ENCODE measurements at regions not wholly inside any gene's neighbourhood (a gene's known extent, or its start where the extent isn't known, plus 50 kb on each side); places are given as distances from the start of the nearest gene placed in this dataset.

- no peak overlapping the region for H2BK12ac ChIP-seq (ENCODE audit: low read depth, low read length)
- no peaks in the 10 kb centered on the region for H3K27me3 ChIP-seq (replicated peaks in 1 of 4; ENCODE audit: control insufficient read depth in 3 of 4, extremely low read depth in 1 of 4, insufficient read depth in 3 of 4, low read length in 3 of 4)
- CTCF ChIA-PET (ENCODE audit: partially characterized antibody): interaction anchor here (0.6 to 0.7 kb wide), 2 partner anchors 19 to 392 kb away, joined by 3 read pairs; no protein-coding TSS in a partner anchor
- TF ChIP-seq JUND (IDR thresholded peaks at IDR 0.05; ENCODE audit: low read length): no peak
- TF ChIP-seq CREB1 (IDR thresholded peaks at IDR 0.05): no peak
- no peak for TF ChIP-seq ATF2 (IDR thresholded peaks at IDR 0.05; ENCODE audit: low read length)
- TF ChIP-seq NRF1 (IDR thresholded peaks at IDR 0.05; ENCODE audit: low read depth, low read length): no peak
- TF ChIP-seq CEBPB (IDR thresholded peaks at IDR 0.05; ENCODE audit: low read depth, low read length): no peak
- no peak for TF ChIP-seq RNF2 (IDR thresholded peaks at IDR 0.05; ENCODE audit: borderline replicate concordance, low read depth, low read length, missing control alignments, poor library complexity, severe bottlenecking)
- no peak for TF ChIP-seq SRF (IDR thresholded peaks at IDR 0.05; ENCODE audit: low read depth, low read length)
- no peak for TF ChIP-seq EP300 (IDR thresholded peaks at IDR 0.05; ENCODE audit: borderline replicate concordance in 1 of 2, low read depth in 2 of 2, low read length in 2 of 2)
- no peak for TF ChIP-seq FOSL1 (IDR thresholded peaks at IDR 0.05; ENCODE audit: insufficient read depth, low read depth, low read length)
- TF ChIP-seq SIN3A (conservative IDR thresholded peaks at IDR 0.05 in 1 of 2, IDR thresholded peaks at IDR 0.05 in 1 of 2; ENCODE audit: low read depth in 1 of 2, low read length in 2 of 2): no peak
- no peak for TF ChIP-seq MAFK (IDR thresholded peaks at IDR 0.05; ENCODE audit: low read depth, low read length)
- TF ChIP-seq EGR1 (IDR thresholded peaks at IDR 0.05; ENCODE audit: borderline replicate concordance, low read depth, low read length): no peak
- TF ChIP-seq KDM4A (IDR thresholded peaks at IDR 0.05; ENCODE audit: low read depth, low read length, severe bottlenecking): no peak
These were observed 223.6 kb downstream of the CENPF start for GRCh38 chr1:214826619-214827018.

More at GRCh38 chr1:214826619-214827018, 223.6 kb downstream of the CENPF start:
- Histone ChIP-seq H4K20me1 (replicated peaks in 1 of 2; ENCODE audit: control insufficient read depth in 1 of 2, insufficient read depth in 2 of 2, low read length in 2 of 2) (no peaks in the 10 kb centered on the region), H3K23ac (ENCODE audit: insufficient read length) (no peak overlapping the region), H3K79me2 (ENCODE audit: control insufficient read depth in 1 of 2, insufficient read depth in 2 of 2, low read length in 2 of 2) (no peaks in the 10 kb centered on the region), H3K9me3 (ENCODE audit: insufficient read depth in 2 of 2, low read depth in 1 of 2, low read length in 1 of 2) (peaks cover 0 to 11% of the 10 kb centered on the region in 2 experiments; a peak in 1 of 4 replicates), H3K27ac (ENCODE audit: low read depth, low read length) (no peak overlapping the region), H3K4me3 (ENCODE audit: extremely low read depth in 1 of 4, insufficient read depth in 2 of 4, low read depth in 3 of 4, low read length in 4 of 4) (no peak overlapping the region), H3K79me1 (ENCODE audit: low read depth, low read length) (no peaks in the 10 kb centered on the region), H3K23me2 (ENCODE audit: low read depth, low read length) (no peaks in the 10 kb centered on the region), H2BK5ac (ENCODE audit: low read depth, low read length) (no peak overlapping the region), H3K4me1 (replicated peaks in 1 of 4; ENCODE audit: control insufficient read depth in 3 of 4, insufficient read depth in 4 of 4, low read length in 3 of 4) (no peaks in the 10 kb centered on the region), H3K14ac (ENCODE audit: insufficient read length) (no peak overlapping the region), H2BK20ac (ENCODE audit: low read length) (no peak overlapping the region), H3K4me2 (ENCODE audit: insufficient read depth in 1 of 2, low read depth in 2 of 2, low read length in 2 of 2) (no peak overlapping the region), H2AFZ (ENCODE audit: low read length) (no peak overlapping the region), H3K4ac (replicated peaks; ENCODE audit: insufficient read length, low read depth, low read length) (no peak overlapping the region), H4K5ac (ENCODE audit: insufficient read length, low read depth, low read length) (no peak overlapping the region), H3K9ac (replicated peaks in 1 of 4; ENCODE audit: extremely low read depth in 1 of 4, low read depth in 3 of 4, low read length in 3 of 4) (no peak overlapping the region), H4K91ac (replicated peaks; ENCODE audit: insufficient read length, low read length) (no peak overlapping the region), H3K36me3 (ENCODE audit: control insufficient read depth in 2 of 4, insufficient read depth in 4 of 4, low read length in 3 of 4) (no peaks in the 10 kb centered on the region), H2BK15ac (ENCODE audit: low read length) (no peak overlapping the region), H3K56ac (replicated peaks; ENCODE audit: insufficient read length, low read depth, low read length) (no peak overlapping the region), H3K18ac (ENCODE audit: extremely low read depth, low read length) (no peak overlapping the region), H2AK5ac (ENCODE audit: low read depth, low read length) (no peak overlapping the region), H2BK120ac (replicated peaks; ENCODE audit: low read depth, low read length) (no peak overlapping the region), H4K8ac (ENCODE audit: extremely low read depth, insufficient read depth, low read length) (no peak overlapping the region)
- FAIRE-seq (no peak), DNase-seq (ENCODE audit: low read depth in 1 of 2, low spot score in 2 of 2) (no peak)
- whole genome bisulfite sequencing, 2 experiments (ENCODE audit: extremely low coverage in 1 of 2, insufficient coverage in 1 of 2, insufficient read length in 1 of 2, insufficient replicate concordance in 2 of 2, low coverage in 1 of 2, low lambda C conversion rate in 2 of 2, missing lambda C conversion rate in 1 of 2): 81% methylated on average over 4 of the region's 4 CpGs; no CpG with 5 or more reads in 1 of the 2 experiments
- POLR2A ChIA-PET (ENCODE audit: partially characterized antibody): no interaction called here
